OCI-LY3 (cell line): ENCODE measurements at regions not wholly inside any gene's neighbourhood (a gene's known extent, or its start where the extent isn't known, plus 50 kb on each side); places are given as distances from the start of the nearest gene placed in this dataset.

Experiments used
- H2AFZ ChIP-seq: fragments of 200-600, 300-600 bp; shearing (Covaris generic); 2 replicates; pipeline ENCODE4 v1.6.0; 2014; ENCODE audit warnings: antibody characterized with exemption, low read depth, low read length
- H3K27ac ChIP-seq: fragments of 200-600, 300-600 bp; sonication (generic); 2 replicates; pipeline ENCODE4 v1.5.1; 2014; ENCODE audit warnings: mild to moderate bottlenecking, low read length, moderate library complexity, mixed read lengths
- H3K27me3 ChIP-seq: fragments of 200-600, 300-600 bp; sonication (generic); 2 replicates; pipeline ENCODE4 v1.6.1; 2014; ENCODE audit warnings: low read depth, low read length, mixed read lengths
- H3K36me3 ChIP-seq: fragments of 200-600, 300-600 bp; sonication (generic); replicated peaks from 2 replicates; pipeline ENCODE3; 2014; ENCODE audit warnings: low read depth, low read length, mixed read lengths
- H3K4me1 ChIP-seq: fragments of 300-600, 200-600 bp; sonication (generic); 2 replicates; pipeline ENCODE4 v1.6.1; 2014; ENCODE audit warnings: low read length, mixed read lengths
- H3K4me2 ChIP-seq: fragments of 200-600, 300-600 bp; sonication (generic); 2 replicates; pipeline ENCODE4 v1.6.1; 2014; ENCODE audit warnings: low read length, mixed read lengths
- H3K4me3 ChIP-seq: fragments of 300-600, 200-600 bp; sonication (generic); 2 replicates; pipeline ENCODE4 v1.5.1; 2014; ENCODE audit warnings: antibody characterized with exemption, mild to moderate bottlenecking, low read length, moderate library complexity
- H3K79me2 ChIP-seq: fragments of 300-600, 200-600 bp; shearing (Covaris generic); 2 replicates; pipeline ENCODE4 v1.6.1; 2014; ENCODE audit warnings: mild to moderate bottlenecking, low read length, mixed read lengths
- H3K9ac ChIP-seq: fragments of 300-600, 200-600 bp; shearing (Covaris generic); 2 replicates; pipeline ENCODE4 v1.6.0; 2014; ENCODE audit warnings: mild to moderate bottlenecking, low read length, moderate library complexity
- H3K9me3 ChIP-seq: fragments of 200-600, 300-600 bp; shearing (Covaris generic); 2 replicates; pipeline ENCODE4 v1.6.1; 2014; ENCODE audit warnings: low read length, mixed read lengths; ENCODE audit not compliant: insufficient read depth
- H4K20me1 ChIP-seq: fragments of 200-600, 300-600 bp; sonication (generic); 2 replicates; pipeline ENCODE4 v1.6.1; 2016; ENCODE audit warnings: low read length, mixed read lengths; ENCODE audit not compliant: insufficient read depth
- EZH2phosphoT487 ChIP-seq: fragments of 200-600 bp; shearing (Covaris generic); IDR thresholded peaks from 2 replicates; pipeline ENCODE4 v1.6.1; 2018; ENCODE audit warnings: antibody characterized with exemption, mixed run types, low read depth
- TF ChIP-seq, protein P1 (sequence below): fragments of 200-600, 300-600 bp; sonication (generic); IDR thresholded peaks from 2 replicates; pipeline ENCODE4 v1.5.1; 2014; ENCODE audit warnings: antibody characterized with exemption, low read length, low read depth

DNA sequence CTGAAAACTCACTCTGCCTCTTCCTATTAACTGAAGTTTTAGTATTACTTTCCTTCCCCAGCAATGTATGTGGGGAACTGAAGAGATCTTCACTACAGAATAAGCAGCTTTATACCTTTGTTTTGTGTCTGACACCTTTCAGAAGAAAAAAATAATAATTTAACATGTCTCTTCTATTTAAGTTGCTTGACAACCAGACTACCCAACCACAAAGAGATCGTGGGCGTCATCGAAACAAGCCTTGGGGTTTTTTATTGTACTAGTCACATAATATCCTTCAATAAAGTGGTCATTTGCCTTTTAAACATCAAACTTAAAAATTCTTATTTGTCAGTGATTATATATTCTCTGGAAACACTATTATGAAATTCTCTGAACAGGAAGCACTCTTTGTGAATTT is 123.7 kb downstream of the CHD9NB start:
- no peak overlapping the region for H3K4me2 ChIP-seq
- no peaks in the 10 kb centered on the region for H3K9me3 ChIP-seq
- H3K27ac ChIP-seq = no peak overlapping the region
- TF ChIP-seq EZH2phosphoT487 = no peak
- TF ChIP-seq, protein P1, sequence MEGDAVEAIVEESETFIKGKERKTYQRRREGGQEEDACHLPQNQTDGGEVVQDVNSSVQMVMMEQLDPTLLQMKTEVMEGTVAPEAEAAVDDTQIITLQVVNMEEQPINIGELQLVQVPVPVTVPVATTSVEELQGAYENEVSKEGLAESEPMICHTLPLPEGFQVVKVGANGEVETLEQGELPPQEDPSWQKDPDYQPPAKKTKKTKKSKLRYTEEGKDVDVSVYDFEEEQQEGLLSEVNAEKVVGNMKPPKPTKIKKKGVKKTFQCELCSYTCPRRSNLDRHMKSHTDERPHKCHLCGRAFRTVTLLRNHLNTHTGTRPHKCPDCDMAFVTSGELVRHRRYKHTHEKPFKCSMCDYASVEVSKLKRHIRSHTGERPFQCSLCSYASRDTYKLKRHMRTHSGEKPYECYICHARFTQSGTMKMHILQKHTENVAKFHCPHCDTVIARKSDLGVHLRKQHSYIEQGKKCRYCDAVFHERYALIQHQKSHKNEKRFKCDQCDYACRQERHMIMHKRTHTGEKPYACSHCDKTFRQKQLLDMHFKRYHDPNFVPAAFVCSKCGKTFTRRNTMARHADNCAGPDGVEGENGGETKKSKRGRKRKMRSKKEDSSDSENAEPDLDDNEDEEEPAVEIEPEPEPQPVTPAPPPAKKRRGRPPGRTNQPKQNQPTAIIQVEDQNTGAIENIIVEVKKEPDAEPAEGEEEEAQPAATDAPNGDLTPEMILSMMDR = no peak
- H3K79me2 ChIP-seq = no peaks in the 10 kb centered on the region
- no peak overlapping the region for H2AFZ ChIP-seq
- H3K4me3 ChIP-seq = no peak overlapping the region
- H3K27me3 ChIP-seq = no peaks in the 10 kb centered on the region; the same call in 1 of the 2 replicates
- H3K4me1 ChIP-seq = peaks cover 6% of the 10 kb centered on the region
- no peak overlapping the region for H3K9ac ChIP-seq
- no peaks in the 10 kb centered on the region for H3K36me3 ChIP-seq
- no peaks in the 10 kb centered on the region for H4K20me1 ChIP-seq

DNA sequence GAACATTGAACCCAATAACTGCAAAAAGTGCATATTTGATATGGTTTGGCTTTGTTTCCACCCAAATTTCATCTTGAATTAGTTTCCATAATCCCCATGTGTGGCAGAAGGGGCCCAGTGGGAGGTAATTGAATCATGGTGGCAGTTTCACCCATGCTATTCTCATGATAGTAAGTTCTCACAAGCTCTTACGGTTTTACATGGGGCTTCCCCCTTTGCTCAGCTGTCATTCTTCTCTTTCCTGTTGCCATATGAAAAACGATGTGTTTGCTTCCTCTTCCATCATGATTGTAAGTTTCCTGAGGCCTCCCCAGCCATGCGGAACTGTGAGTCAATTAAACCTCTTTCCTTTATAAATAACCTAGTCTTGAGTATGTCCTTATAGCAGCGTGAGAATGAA is 127.6 kb downstream of the CHD9NB start:
- H3K79me2 ChIP-seq = no peaks in the 10 kb centered on the region
- no peaks in the 10 kb centered on the region; the same call in 1 of the 2 replicates for H3K27me3 ChIP-seq
- H3K36me3 ChIP-seq = no peaks in the 10 kb centered on the region
- no peak overlapping the region for H3K4me2 ChIP-seq
- no peak overlapping the region for H3K27ac ChIP-seq
- no peak overlapping the region for H2AFZ ChIP-seq
- H3K9me3 ChIP-seq = no peaks in the 10 kb centered on the region
- H3K4me3 ChIP-seq = no peak overlapping the region
- no peaks in the 10 kb centered on the region for H4K20me1 ChIP-seq
- H3K9ac ChIP-seq = no peak overlapping the region
- peaks cover 6% of the 10 kb centered on the region for H3K4me1 ChIP-seq
- TF ChIP-seq, protein P1 = no peak
- TF ChIP-seq EZH2phosphoT487 = no peak

DNA sequence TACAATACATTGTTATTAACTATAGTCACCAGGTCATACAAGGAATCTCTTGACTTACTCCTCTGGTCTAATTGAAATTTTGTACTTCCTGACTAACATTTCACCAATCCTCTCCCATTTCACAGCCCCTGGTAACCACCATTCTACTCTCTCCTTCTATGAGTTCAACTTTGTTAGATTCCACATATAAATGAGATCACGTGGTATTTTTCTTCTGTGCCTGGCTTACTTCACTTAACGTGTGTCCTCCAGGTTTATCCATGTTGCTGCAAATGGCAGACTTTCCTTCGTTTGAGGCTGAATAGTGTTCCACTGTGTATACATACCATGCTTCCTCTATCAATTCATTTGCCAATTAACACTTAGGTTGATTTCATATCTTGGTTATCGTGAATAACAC is 128.5 kb downstream of the CHD9NB start:
- no peak overlapping the region for H3K4me2 ChIP-seq
- H2AFZ ChIP-seq = no peak overlapping the region
- TF ChIP-seq, protein P1 = no peak
- TF ChIP-seq EZH2phosphoT487 = no peak
- no peaks in the 10 kb centered on the region for H3K9me3 ChIP-seq
- no peaks in the 10 kb centered on the region for H3K79me2 ChIP-seq
- H4K20me1 ChIP-seq = no peaks in the 10 kb centered on the region
- no peak overlapping the region for H3K27ac ChIP-seq
- H3K4me3 ChIP-seq = no peak overlapping the region
- no peaks in the 10 kb centered on the region for H3K27me3 ChIP-seq
- no peak overlapping the region for H3K9ac ChIP-seq
- peaks cover 6% of the 10 kb centered on the region for H3K4me1 ChIP-seq
- H3K36me3 ChIP-seq = no peaks in the 10 kb centered on the region

DNA sequence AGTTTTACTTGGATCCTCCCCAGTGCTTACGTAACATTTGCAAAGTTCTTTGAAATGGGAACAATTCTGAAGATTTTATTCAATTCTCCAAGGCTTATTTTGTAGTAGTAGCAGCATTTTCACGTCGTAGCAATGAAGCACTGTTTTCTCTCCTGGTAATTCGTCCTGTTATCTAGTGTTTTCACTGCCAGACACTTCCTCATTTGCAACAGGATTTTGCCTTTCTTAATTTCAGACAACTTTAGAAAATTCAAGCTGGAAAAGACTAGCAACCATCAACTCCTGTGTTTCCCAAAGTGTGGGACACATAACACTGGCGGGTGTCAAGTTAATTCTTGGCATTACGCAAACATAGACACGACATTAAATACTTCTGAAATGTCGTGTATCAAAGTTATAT is 131.6 kb downstream of the CHD9NB start:
- no peak overlapping the region for H3K27ac ChIP-seq
- H3K27me3 ChIP-seq = 0 out of 2 replicates have a peak, but pooled peaks cover 10% of the 10 kb centered on the region
- no peaks in the 10 kb centered on the region for H3K79me2 ChIP-seq
- no peak overlapping the region for H3K4me3 ChIP-seq
- H4K20me1 ChIP-seq = no peaks in the 10 kb centered on the region
- peaks cover 6% of the 10 kb centered on the region for H3K4me1 ChIP-seq
- no peak overlapping the region for H3K9ac ChIP-seq
- TF ChIP-seq, protein P1 = no peak
- TF ChIP-seq EZH2phosphoT487 = no peak
- no peaks in the 10 kb centered on the region for H3K9me3 ChIP-seq
- no peaks in the 10 kb centered on the region for H3K36me3 ChIP-seq
- no peak overlapping the region for H2AFZ ChIP-seq
- H3K4me2 ChIP-seq = no peak overlapping the region
